HFFc6 (cell line): ENCODE measurements at regions not wholly inside any gene's neighbourhood (a gene's known extent, or its start where the extent isn't known, plus 50 kb on each side); places are given as distances from the start of the nearest gene placed in this dataset.

Experiments used
- DNase-seq: peaks from one replicate; pipeline ENCODE4 v3.0.0-alpha.2; 2018
- H3K27ac Mint-ChIP-seq: 2 replicates; pipeline ENCODE4 v1.8.0; 2020; ENCODE audit warnings: mild to moderate bottlenecking, mixed read lengths
- H3K27me3 Mint-ChIP-seq: 2 replicates; pipeline ENCODE4 v1.8.0; 2021; ENCODE audit warnings: mild to moderate bottlenecking, moderate library complexity, mixed read lengths; ENCODE audit not compliant: insufficient read depth
- H3K36me3 Mint-ChIP-seq: 2 replicates; pipeline ENCODE4 v1.8.0; 2021; ENCODE audit warnings: low read depth, mixed read lengths
- H3K4me1 Mint-ChIP-seq: 2 replicates; pipeline ENCODE4 v1.8.0; 2020; ENCODE audit warnings: low read depth, mixed read lengths
- H3K4me3 Mint-ChIP-seq: 2 replicates; pipeline ENCODE4 v1.8.0; 2020; ENCODE audit warnings: mild to moderate bottlenecking, moderate library complexity, mixed read lengths
- H3K9me3 Mint-ChIP-seq: 2 replicates; pipeline ENCODE4 v1.8.0; 2020; ENCODE audit warnings: mild to moderate bottlenecking, mixed read lengths
- CTCF ChIP-seq: fragments of 200-600 bp; sonication (generic); IDR thresholded peaks from 2 replicates; pipeline ENCODE4 v1.5.0; 2021; ENCODE audit warnings: antibody characterized with exemption, mild to moderate bottlenecking

- Mint-ChIP-seq H3K27me3 (no peaks in the 10 kb centered on the region), H3K27ac (no peak overlapping the region), H3K9me3 (peaks cover 17% of the 10 kb centered on the region), H3K4me3 (no peak overlapping the region), H3K4me1 (peaks cover 25% of the 10 kb centered on the region), H3K36me3 (peaks cover 7% of the 10 kb centered on the region; the same call in 1 of the 2 replicates)
- TF ChIP-seq CTCF: no peak
- DNase-seq: no peak
Observed at GRCh38 chr2:138428710-138429440, 72.7 kb upstream of the SPOPL start.

GRCh38 chr2:138430181-138430580 lies 71.4 kb upstream of the SPOPL start:
- H3K4me3 Mint-ChIP-seq: no peak overlapping the region
- no peak overlapping the region for H3K27ac Mint-ChIP-seq
- no peak for DNase-seq
- H3K27me3 Mint-ChIP-seq: no peaks in the 10 kb centered on the region
- no peak for TF ChIP-seq CTCF
- peaks cover 17% of the 10 kb centered on the region for H3K9me3 Mint-ChIP-seq
- peaks cover 14% of the 10 kb centered on the region for H3K4me1 Mint-ChIP-seq
- H3K36me3 Mint-ChIP-seq: peaks cover 7% of the 10 kb centered on the region; the same call in 1 of the 2 replicates

DNA sequence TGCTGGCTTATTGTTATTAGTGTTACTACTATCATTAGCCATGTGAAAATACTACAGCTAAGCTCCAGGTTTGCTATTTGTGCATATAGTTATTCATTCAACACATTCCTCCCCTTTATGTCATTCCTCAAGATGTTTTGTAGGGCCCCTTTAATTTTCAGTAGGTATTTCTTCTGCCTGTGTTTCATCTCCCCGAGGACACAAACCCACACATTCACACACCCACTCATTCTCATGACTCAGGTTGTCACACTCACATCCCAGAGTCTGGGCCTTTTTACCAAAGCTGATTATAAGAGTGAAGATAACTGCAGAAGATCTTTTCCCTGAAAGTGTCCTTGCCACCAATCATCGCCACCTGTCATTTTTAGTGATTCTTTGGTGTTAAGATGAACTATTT lies 68.6 kb upstream of the SPOPL start:
- Mint-ChIP-seq H3K27ac (no peak overlapping the region), H3K9me3 (no peaks in the 10 kb centered on the region), H3K4me3 (no peak overlapping the region), H3K27me3 (no peaks in the 10 kb centered on the region), H3K36me3 (no peaks in the 10 kb centered on the region), H3K4me1 (peaks cover 14% of the 10 kb centered on the region)
- no peak for DNase-seq
- TF ChIP-seq CTCF: no peak

DNA sequence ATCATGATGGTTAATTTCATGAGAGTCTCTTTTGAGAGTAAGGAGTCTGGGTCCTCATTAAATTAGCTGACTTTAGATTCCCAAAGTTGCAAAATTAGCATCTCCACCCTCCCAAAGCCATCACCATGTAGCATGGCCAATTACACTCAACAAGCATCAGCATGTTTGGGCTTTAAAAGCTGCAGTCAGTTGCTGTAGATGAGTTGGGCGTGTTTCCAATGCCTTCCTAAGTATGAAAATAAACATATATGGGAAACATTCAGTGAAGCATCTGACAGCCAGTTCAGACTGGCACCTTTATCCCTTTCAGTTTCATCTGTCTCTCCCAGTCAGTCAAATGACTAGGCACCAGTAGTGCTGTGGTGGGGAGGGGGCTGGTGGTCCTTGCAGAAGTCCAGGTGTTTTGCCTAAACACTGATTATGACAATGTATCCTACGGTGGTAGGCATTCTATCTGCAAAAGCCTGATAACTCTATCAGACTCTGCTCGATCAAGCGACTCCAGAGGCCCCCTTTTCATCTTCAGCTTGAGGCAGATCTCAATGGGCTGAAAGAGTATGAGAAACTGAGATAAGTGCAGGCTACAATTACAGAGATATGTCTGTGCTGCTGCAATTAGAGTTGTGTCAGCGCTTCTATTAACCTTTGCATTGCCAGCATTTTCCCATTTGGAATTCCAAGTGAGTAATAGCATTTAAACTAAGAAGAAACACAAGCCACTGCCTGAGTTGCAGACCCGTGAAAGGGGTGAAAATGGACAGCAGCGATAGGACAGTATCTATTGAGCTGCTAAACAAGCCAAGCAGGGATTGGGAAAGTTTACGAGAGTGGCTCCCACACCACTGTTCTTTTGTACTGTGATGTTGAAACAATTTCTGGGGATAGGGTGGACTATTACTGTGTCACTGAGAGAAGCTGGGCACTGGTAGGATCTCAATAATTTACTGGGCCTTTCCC lies 67.3 kb upstream of the SPOPL start:
- Mint-ChIP-seq H3K4me1 (peaks cover 14% of the 10 kb centered on the region), H3K9me3 (no peaks in the 10 kb centered on the region), H3K27ac (no peak overlapping the region), H3K36me3 (no peaks in the 10 kb centered on the region), H3K4me3 (no peak overlapping the region), H3K27me3 (no peaks in the 10 kb centered on the region)
- DNase-seq: no peak
- TF ChIP-seq CTCF: no peak

- H3K9me3 Mint-ChIP-seq: no peaks in the 10 kb centered on the region
Observed at GRCh38 chr2:138435701-138436100, 65.9 kb upstream of the SPOPL start.

More at GRCh38 chr2:138435701-138436100, 65.9 kb upstream of the SPOPL start:
- no peak for DNase-seq
- Mint-ChIP-seq H3K27me3 (no peaks in the 10 kb centered on the region), H3K4me1 (peaks cover 15% of the 10 kb centered on the region), H3K27ac (no peak overlapping the region), H3K36me3 (no peaks in the 10 kb centered on the region), H3K4me3 (no peak overlapping the region)
- TF ChIP-seq CTCF: no peak
